ENCODE measurements at regions not wholly inside any gene's neighbourhood (a gene's known extent, or its start where the extent isn't known, plus 50 kb on each side); places are given as distances from the start of the nearest gene placed in this dataset.
"Not testable (repeated sequence)": the region's sequence is repeated elsewhere in the genome, so short reads cannot be mapped to it uniquely, and the experiment has no call there.

GRCh38 chr7:112689466-112690177 lies 100.6 kb downstream of the TMEM168 start:
- not testable (repeated sequence) for DNase-seq

GRCh38 chr7:112692333-112692732 lies 97.9 kb downstream of the TMEM168 start:
- peak; percentile 91 for DNase-seq

GRCh38 chr7:112697211-112697610 lies 93.0 kb downstream of the TMEM168 start:
- DNase-seq = not testable (repeated sequence)

GRCh38 chr7:112699725-112700513 lies 90.3 kb downstream of the TMEM168 start:
- DNase-seq = peak; percentile 11

GRCh38 chr7:112701456-112701855 lies 88.7 kb downstream of the TMEM168 start:
- DNase-seq = no peak

DNA sequence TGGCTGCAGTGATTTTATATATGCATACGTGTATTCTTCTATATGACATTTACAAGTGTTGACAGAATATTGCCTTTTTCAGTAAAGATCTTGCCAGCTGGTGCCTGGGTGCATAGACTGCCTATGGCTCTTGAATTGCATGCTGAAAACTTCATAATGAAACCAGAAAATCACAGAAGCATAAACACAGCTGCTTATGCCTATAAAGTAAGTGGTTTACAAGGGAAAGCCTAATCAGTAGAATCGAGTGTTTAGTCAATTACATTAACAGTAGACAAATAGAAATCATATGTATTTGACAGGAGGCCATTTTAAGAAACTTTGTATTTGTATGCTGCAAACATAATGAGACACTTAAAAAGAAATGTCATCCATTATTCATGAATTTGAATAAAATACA lies 82.5 kb downstream of the TMEM168 start:
- DNase-seq = no peak

- DNase-seq = peak; percentile 13
Measured at GRCh38 chr7:112708236-112708635, 82.0 kb downstream of the TMEM168 start.
